Choroid plexus epithelial cell (primary cell): ENCODE measurements at regions not wholly inside any gene's neighbourhood (a gene's known extent, or its start where the extent isn't known, plus 50 kb on each side); places are given as distances from the start of the nearest gene placed in this dataset.
"Not testable (repeated sequence)": the region's sequence is repeated elsewhere in the genome, so short reads cannot be mapped to it uniquely, and the experiment has no call there.

Source experiments
- DNase-seq: peaks from one replicate; pipeline ENCODE4 v3.0.0-alpha.2; 2010; ENCODE audit warnings: low read depth
- H3K4me3 ChIP-seq: 2 replicates; pipeline ENCODE4 v1.5.1; 2011; ENCODE audit warnings: low read depth, mild to moderate bottlenecking, control low read depth, low read length, moderate library complexity
- CTCF ChIP-seq: conservative IDR thresholded peaks from 2 replicates; pipeline ENCODE4 v1.5.1; 2011; ENCODE audit warnings: low read depth, mild to moderate bottlenecking, control low read depth, inconsistent platforms, low read length, moderate library complexity

- DNase-seq = no peak
- no peak for TF ChIP-seq CTCF
- no peak overlapping the region for H3K4me3 ChIP-seq
These were observed 1975.3 kb upstream of the CDH6 start for GRCh38 chr5:29218138-29218537.

GRCh38 chr5:29214839-29215238 is 1978.6 kb upstream of the CDH6 start:
- no peak for TF ChIP-seq CTCF

GRCh38 chr5:29213475-29213874 is 1980.0 kb upstream of the CDH6 start:
- no peak overlapping the region for H3K4me3 ChIP-seq

More at GRCh38 chr5:29214839-29215238, 1978.6 kb upstream of the CDH6 start:
- H3K4me3 ChIP-seq = no peak overlapping the region
- DNase-seq = peak; percentile 7

GRCh38 chr5:29208024-29208423 is 1985.5 kb upstream of the CDH6 start:
- no peak overlapping the region for H3K4me3 ChIP-seq
- TF ChIP-seq CTCF = no peak
- DNase-seq = peak; percentile 2

More at GRCh38 chr5:29213475-29213874, 1980.0 kb upstream of the CDH6 start:
- DNase-seq = no peak
- TF ChIP-seq CTCF = no peak

- DNase-seq = no peak
- no peak overlapping the region for H3K4me3 ChIP-seq
- no peak for TF ChIP-seq CTCF
These were observed 1990.4 kb upstream of the CDH6 start for GRCh38 chr5:29203049-29203448.

GRCh38 chr5:29197631-29198454 is 1995.6 kb upstream of the CDH6 start:
- TF ChIP-seq CTCF = no peak
- peak; percentile 7 for DNase-seq
- no peak overlapping the region for H3K4me3 ChIP-seq

GRCh38 chr5:29193972-29194371 is 1999.5 kb upstream of the CDH6 start:
- no peak for DNase-seq
- H3K4me3 ChIP-seq = no peak overlapping the region
- no peak for TF ChIP-seq CTCF

GRCh38 chr5:29191269-29192048 is 2002.0 kb upstream of the CDH6 start:
- H3K4me3 ChIP-seq, DNase-seq: not testable (repeated sequence)

- DNase-seq, H3K4me3 ChIP-seq: not testable (repeated sequence)
These were observed 2003.1 kb upstream of the CDH6 start for GRCh38 chr5:29190398-29190797.

- H3K4me3 ChIP-seq, DNase-seq: not testable (repeated sequence)
These were observed 2007.1 kb upstream of the CDH6 start for GRCh38 chr5:29186380-29186779.
